GM12878 (cell line): ENCODE measurements at regions not wholly inside any gene's neighbourhood (a gene's known extent, or its start where the extent isn't known, plus 50 kb on each side); places are given as distances from the start of the nearest gene placed in this dataset.

ENCODE experiments used
- ATAC-seq: fragments of 200-7000 bp; cut with Tn5 transposase; 3 replicates; pipeline ENCODE4 v1.9.1; 2020; ENCODE audit warnings: mild to moderate bottlenecking, moderate library complexity
- BruUV-seq: library from RNA; stranded (reverse); fragments of 400-500 nt; replicated peaks from 2 replicates; lab custom pipeline; 2021; lab: Mats Ljungman, UMichigan
- CTCF ChIA-PET: fragments of 300-600 bp; sonication (Branson Sonifier 250); formaldehyde crosslinking; extraction: SDS; loops from one replicate; lab custom pipeline; 2021; ENCODE audit warnings: inconsistent platforms; lab: Yijun Ruan, JAX
- POLR2A ChIA-PET: fragments of 350-600 bp; formaldehyde crosslinking; extraction: SDS; loops from one replicate; lab custom pipeline; 2021; ENCODE audit warnings: inconsistent platforms; lab: Charles Lee
- RAD21 ChIA-PET: fragments of 300-600 bp; sonication (Branson Sonifier 250); formaldehyde crosslinking; loops from one replicate; lab custom pipeline; 2023; ENCODE audit warnings: antibody characterized with exemption; ENCODE audit not compliant: unreplicated experiment; lab: Charles Lee
- SMC1A ChIA-PET: fragments of 300-600 bp; sonication (Branson Sonifier 250); formaldehyde crosslinking; loops from one replicate; lab custom pipeline; 2023; ENCODE audit not compliant: unreplicated experiment, uncharacterized antibody; lab: Charles Lee
- DNase-seq: peaks from one replicate; pipeline ENCODE4 v3.0.0-alpha.2; 2011; ENCODE audit warnings: low read depth, low spot score
- FAIRE-seq: peaks from 3 replicates; lab custom pipeline; 2011; peaks lifted over from hg19 to GRCh38; lab: Jason Lieb, UNC
- H2AFZ ChIP-seq: 2 replicates; pipeline ENCODE4 v1.6.0; 2011; ENCODE audit warnings: low read depth, low read length, control low read depth; ENCODE audit not compliant: control insufficient read depth
- H3K27ac ChIP-seq: 2 replicates; pipeline ENCODE4 v1.5.1; 2011; ENCODE audit warnings: control low read depth; ENCODE audit not compliant: control insufficient read depth, insufficient read depth
- H3K27me3 ChIP-seq, 2 experiments: replicated peaks in 1 of 2; 2 replicates each; pipeline versions ENCODE4 v1.6.0 to v1.6.1; 2011; ENCODE audit warnings: low read length in 1 of 2; ENCODE audit not compliant: control insufficient read depth in 2 of 2, insufficient read depth in 2 of 2
- H3K36me3 ChIP-seq, 2 experiments: 2 replicates each; pipeline ENCODE4 v1.5.1; 2011; ENCODE audit warnings: low read length in 1 of 2; ENCODE audit not compliant: control insufficient read depth in 2 of 2, insufficient read depth in 2 of 2
- H3K4me1 ChIP-seq: 2 replicates; pipeline ENCODE4 v1.6.1; 2011; ENCODE audit warnings: mild to moderate bottlenecking, low read length, moderate library complexity, mixed read lengths; ENCODE audit not compliant: control insufficient read depth, insufficient read depth
- H3K4me2 ChIP-seq: 2 replicates; pipeline ENCODE4 v1.6.0; 2011; ENCODE audit warnings: control low read depth; ENCODE audit not compliant: control insufficient read depth, insufficient read depth
- H3K4me3 ChIP-seq: fragments of 200-600 bp; sonication (generic); 2 replicates; pipeline ENCODE4 v1.5.1; 2016
- H3K79me2 ChIP-seq: 2 replicates; pipeline ENCODE4 v1.6.0; 2011; ENCODE audit warnings: low read length; ENCODE audit not compliant: control insufficient read depth, insufficient read depth
- H3K9ac ChIP-seq: 2 replicates; pipeline ENCODE4 v1.8.0; 2011; ENCODE audit warnings: low read length, control low read depth, mixed read lengths; ENCODE audit not compliant: control insufficient read depth, insufficient read depth
- H3K9me3 ChIP-seq: replicated peaks from 3 replicates; pipeline ENCODE4 v1.5.1; 2011; ENCODE audit warnings: mild to moderate bottlenecking, low read length; ENCODE audit not compliant: control insufficient read depth, insufficient read depth
- H4K20me1 ChIP-seq: 2 replicates; pipeline ENCODE4 v1.6.0; 2011; ENCODE audit not compliant: control insufficient read depth, insufficient read depth
- BCL3 ChIP-seq: IDR thresholded peaks from 2 replicates; pipeline ENCODE4 v1.6.1; 2011; ENCODE audit warnings: borderline replicate concordance, low read depth, mild to moderate bottlenecking, moderate library complexity, low read length; ENCODE audit not compliant: insufficient read depth, poor library complexity, severe bottlenecking
- FOS ChIP-seq: IDR thresholded peaks from 3 replicates; pipeline ENCODE4 v1.6.1; 2011; ENCODE audit warnings: borderline replicate concordance; ENCODE audit not compliant: insufficient read length; ENCODE audit errors: extremely low read depth
- PAX5 ChIP-seq: IDR thresholded peaks from 2 replicates; pipeline ENCODE4 v1.6.1; 2011; ENCODE audit warnings: low read depth, low read length, borderline replicate concordance
- RB1 ChIP-seq: fragments of 450-650 bp; formaldehyde crosslinking; IDR thresholded peaks from 2 replicates; pipeline ENCODE4 v1.6.1; 2017; ENCODE audit warnings: mild to moderate bottlenecking, borderline replicate concordance
- RBBP5 ChIP-seq: fragments of 200-600 bp; sonication (generic); conservative IDR thresholded peaks from 2 replicates; pipeline ENCODE4 v1.6.1; 2016
- RCOR1 ChIP-seq: conservative IDR thresholded peaks from 2 replicates; pipeline ENCODE4 v1.6.1; 2012; ENCODE audit warnings: low read depth, low read length, improper control_type of control experiment
- TCF3 ChIP-seq: IDR thresholded peaks from 2 replicates; pipeline ENCODE4 v1.6.1; 2012; ENCODE audit warnings: low read depth, mild to moderate bottlenecking, low read length, borderline replicate concordance; ENCODE audit not compliant: insufficient read depth
- WGBS: methylation state at CpG from one replicate; pipeline ENCODE4 v1.1.6; 2016; ENCODE audit warnings: low lambda C conversion rate; ENCODE audit not compliant: insufficient replicate concordance, insufficient coverage; ENCODE audit errors: missing lambda C conversion rate; 5-methylcytosine and 5-hydroxymethylcytosine counted together
- in situ Hi-C: fragments of 300-500 bp; cut with MboI; formaldehyde crosslinking; loops from 9 replicates; pipeline ENCODE4 v1.14.3; 2018; ENCODE audit warnings: mixed read lengths
- intact Hi-C: fragments of 100-400 bp; cut with micrococcal nuclease; formaldehyde crosslinking; loops from one replicate; pipeline ENCODE4 v1.14.2; 2022; ENCODE audit not compliant: unreplicated experiment
- TF ChIP-seq, protein P1 (sequence below): IDR thresholded peaks from 2 replicates; pipeline ENCODE4 v1.6.1; 2011; ENCODE audit warnings: mild to moderate bottlenecking, low read depth, low read length, moderate library complexity; ENCODE audit not compliant: insufficient replicate concordance

- Histone ChIP-seq H3K9ac (no peak overlapping the region), H3K4me1 (no peaks in the 10 kb centered on the region), H3K4me3 (no peak overlapping the region), H4K20me1 (no peaks in the 10 kb centered on the region), H3K36me3 (no peaks in the 10 kb centered on the region), H3K27me3 (no peaks in the 10 kb centered on the region), H3K27ac (no peak overlapping the region), H3K4me2 (no peak overlapping the region), H2AFZ (no peak overlapping the region; the same call in 1 of the 2 replicates), H3K9me3 (no peaks in the 10 kb centered on the region), H3K79me2 (no peaks in the 10 kb centered on the region)
- no peak for DNase-seq
- POLR2A ChIA-PET: no interaction called here
- no TSS peak for BruUV-seq
- intact Hi-C loops: loop anchor here (5.0 to 10.0 kb wide), 4 partner anchors 274 to 1079 kb away; no protein-coding TSS in a partner anchor
- CTCF ChIA-PET: interaction anchor here (1.0 to 3.5 kb wide), 11 partner anchors 10 to 1080 kb away, joined by 3 to 22 read pairs (median 6); no protein-coding TSS in a partner anchor
- peak; percentile 92 for TF ChIP-seq BCL3
- no peak for TF ChIP-seq RB1
- no peak for TF ChIP-seq PAX5
- TF ChIP-seq FOS: no peak
- no peak for TF ChIP-seq RBBP5
- TF ChIP-seq TCF3: peak; percentile 43; the same call in 1 of the 2 replicates
- TF ChIP-seq RCOR1: no peak
- TF ChIP-seq, protein P1, sequence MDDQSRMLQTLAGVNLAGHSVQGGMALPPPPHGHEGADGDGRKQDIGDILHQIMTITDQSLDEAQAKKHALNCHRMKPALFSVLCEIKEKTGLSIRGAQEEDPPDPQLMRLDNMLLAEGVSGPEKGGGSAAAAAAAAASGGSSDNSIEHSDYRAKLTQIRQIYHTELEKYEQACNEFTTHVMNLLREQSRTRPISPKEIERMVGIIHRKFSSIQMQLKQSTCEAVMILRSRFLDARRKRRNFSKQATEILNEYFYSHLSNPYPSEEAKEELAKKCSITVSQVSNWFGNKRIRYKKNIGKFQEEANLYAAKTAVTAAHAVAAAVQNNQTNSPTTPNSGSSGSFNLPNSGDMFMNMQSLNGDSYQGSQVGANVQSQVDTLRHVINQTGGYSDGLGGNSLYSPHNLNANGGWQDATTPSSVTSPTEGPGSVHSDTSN: peak; percentile 2
- FAIRE-seq: no peak
- SMC1A ChIA-PET: interaction anchor here (1.0 to 3.4 kb wide), 11 partner anchors 41 to 1080 kb away, joined by 3 to 27 read pairs (median 4); no protein-coding TSS in a partner anchor
- 51% methylated on average over 2 of the region's 2 CpGs for WGBS
- ATAC-seq: no peak; the same call in 2 of the 3 replicates
- in situ Hi-C loops: loop anchor here (5.0 kb wide), 1 partner anchor 146 kb away; no protein-coding TSS in a partner anchor
- RAD21 ChIA-PET: interaction anchor here (1.1 to 3.8 kb wide), 5 partner anchors 145 to 1080 kb away, joined by 3 to 20 read pairs (median 9); no protein-coding TSS in a partner anchor
These were observed 260.5 kb downstream of the RFC3 start for GRCh38 chr13:34078334-34078999.
